K562 (cell line): ENCODE measurements at regions not wholly inside any gene's neighbourhood (a gene's known extent, or its start where the extent isn't known, plus 50 kb on each side); places are given as distances from the start of the nearest gene placed in this dataset.

Experiments
- ARID1B ChIP-seq: fragments of 450-650 bp; IDR thresholded peaks from 2 replicates; pipeline ENCODE4 v1.6.1; 2016; ENCODE audit warnings: antibody characterized with exemption, mild to moderate bottlenecking, inconsistent platforms
- KLF1 ChIP-seq: fragments of 450-650 bp; IDR thresholded peaks from 2 replicates; pipeline ENCODE4 v1.6.1; 2016; ENCODE audit warnings: missing genetic modification characterization, missing compliant biosample characterization
- KLF6 ChIP-seq: fragments of 250-450 bp; sonication (Bioruptor Pico); IDR thresholded peaks from 2 replicates; pipeline ENCODE4 v1.4.0; 2020; ENCODE audit warnings: mild to moderate bottlenecking, moderate library complexity, borderline replicate concordance
- SMAD4 ChIP-seq: fragments of 250-450 bp; sonication (Bioruptor Pico); conservative IDR thresholded peaks from 2 replicates; pipeline ENCODE4 v1.8.0; 2021; ENCODE audit warnings: inconsistent platforms, mild to moderate bottlenecking, moderate library complexity
- TF ChIP-seq, protein P1 (sequence below): fragments of 250-450 bp; sonication (Bioruptor Pico); IDR thresholded peaks from 2 replicates; pipeline ENCODE4 v1.5.0; 2020; ENCODE audit warnings: mild to moderate bottlenecking, borderline replicate concordance
- TF ChIP-seq, protein P2 (sequence below): fragments of 250-450 bp; sonication (Bioruptor Pico); IDR thresholded peaks from 2 replicates; pipeline ENCODE4 v1.5.0; 2021

GRCh38 chr5:133775584-133776304, 163.4 kb upstream of the FSTL4 start (continued):
- TF ChIP-seq, protein P1, sequence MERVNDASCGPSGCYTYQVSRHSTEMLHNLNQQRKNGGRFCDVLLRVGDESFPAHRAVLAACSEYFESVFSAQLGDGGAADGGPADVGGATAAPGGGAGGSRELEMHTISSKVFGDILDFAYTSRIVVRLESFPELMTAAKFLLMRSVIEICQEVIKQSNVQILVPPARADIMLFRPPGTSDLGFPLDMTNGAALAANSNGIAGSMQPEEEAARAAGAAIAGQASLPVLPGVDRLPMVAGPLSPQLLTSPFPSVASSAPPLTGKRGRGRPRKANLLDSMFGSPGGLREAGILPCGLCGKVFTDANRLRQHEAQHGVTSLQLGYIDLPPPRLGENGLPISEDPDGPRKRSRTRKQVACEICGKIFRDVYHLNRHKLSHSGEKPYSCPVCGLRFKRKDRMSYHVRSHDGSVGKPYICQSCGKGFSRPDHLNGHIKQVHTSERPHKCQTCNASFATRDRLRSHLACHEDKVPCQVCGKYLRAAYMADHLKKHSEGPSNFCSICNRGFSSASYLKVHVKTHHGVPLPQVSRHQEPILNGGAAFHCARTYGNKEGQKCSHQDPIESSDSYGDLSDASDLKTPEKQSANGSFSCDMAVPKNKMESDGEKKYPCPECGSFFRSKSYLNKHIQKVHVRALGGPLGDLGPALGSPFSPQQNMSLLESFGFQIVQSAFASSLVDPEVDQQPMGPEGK (CRISPR knock-in tag), result no peak
- no peak for TF ChIP-seq KLF6 (CRISPR knock-in tag)
- TF ChIP-seq, protein P2, sequence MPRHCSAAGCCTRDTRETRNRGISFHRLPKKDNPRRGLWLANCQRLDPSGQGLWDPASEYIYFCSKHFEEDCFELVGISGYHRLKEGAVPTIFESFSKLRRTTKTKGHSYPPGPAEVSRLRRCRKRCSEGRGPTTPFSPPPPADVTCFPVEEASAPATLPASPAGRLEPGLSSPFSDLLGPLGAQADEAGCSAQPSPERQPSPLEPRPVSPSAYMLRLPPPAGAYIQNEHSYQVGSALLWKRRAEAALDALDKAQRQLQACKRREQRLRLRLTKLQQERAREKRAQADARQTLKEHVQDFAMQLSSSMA (CRISPR knock-in tag), result no peak
- TF ChIP-seq ARID1B, result no peak
- TF ChIP-seq SMAD4 (CRISPR knock-in tag), result no peak
- TF ChIP-seq KLF1 (tag), result no peak
- TF ChIP-seq, all 486 proteins: peak for 0
